ENCODE measurements at regions not wholly inside any gene's neighbourhood (a gene's known extent, or its start where the extent isn't known, plus 50 kb on each side); places are given as distances from the start of the nearest gene placed in this dataset.

DNA sequence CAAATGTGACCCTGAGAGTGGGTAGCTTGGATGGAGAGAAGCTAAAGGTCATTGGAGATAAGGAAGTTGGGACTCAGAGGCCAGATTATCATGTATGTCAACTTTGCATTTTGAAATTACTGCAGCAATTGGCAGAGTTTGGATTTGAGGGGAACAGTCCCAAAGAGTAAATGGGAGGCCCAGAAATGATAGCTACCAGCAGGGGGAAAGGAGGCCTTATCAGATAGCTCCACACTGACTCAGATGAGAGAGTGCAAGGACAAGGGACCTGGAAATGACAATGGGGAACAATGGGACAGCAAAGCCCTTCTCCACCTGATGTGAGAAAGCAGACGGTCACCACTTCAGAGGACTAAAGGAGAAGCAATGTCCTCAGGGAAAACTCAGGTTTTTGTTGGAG is 201.5 kb upstream of the JADE1 start:
- TF ChIP-seq, protein P1, sequence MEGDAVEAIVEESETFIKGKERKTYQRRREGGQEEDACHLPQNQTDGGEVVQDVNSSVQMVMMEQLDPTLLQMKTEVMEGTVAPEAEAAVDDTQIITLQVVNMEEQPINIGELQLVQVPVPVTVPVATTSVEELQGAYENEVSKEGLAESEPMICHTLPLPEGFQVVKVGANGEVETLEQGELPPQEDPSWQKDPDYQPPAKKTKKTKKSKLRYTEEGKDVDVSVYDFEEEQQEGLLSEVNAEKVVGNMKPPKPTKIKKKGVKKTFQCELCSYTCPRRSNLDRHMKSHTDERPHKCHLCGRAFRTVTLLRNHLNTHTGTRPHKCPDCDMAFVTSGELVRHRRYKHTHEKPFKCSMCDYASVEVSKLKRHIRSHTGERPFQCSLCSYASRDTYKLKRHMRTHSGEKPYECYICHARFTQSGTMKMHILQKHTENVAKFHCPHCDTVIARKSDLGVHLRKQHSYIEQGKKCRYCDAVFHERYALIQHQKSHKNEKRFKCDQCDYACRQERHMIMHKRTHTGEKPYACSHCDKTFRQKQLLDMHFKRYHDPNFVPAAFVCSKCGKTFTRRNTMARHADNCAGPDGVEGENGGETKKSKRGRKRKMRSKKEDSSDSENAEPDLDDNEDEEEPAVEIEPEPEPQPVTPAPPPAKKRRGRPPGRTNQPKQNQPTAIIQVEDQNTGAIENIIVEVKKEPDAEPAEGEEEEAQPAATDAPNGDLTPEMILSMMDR (IDR thresholded peaks at IDR 0.05; ENCODE audit: low read length), result no peak
- TF ChIP-seq EZH2 (IDR thresholded peaks at IDR 0.05; ENCODE audit: borderline replicate concordance, low read length), result no peak
